HUDEP-2 (cell line): ENCODE measurements at regions not wholly inside any gene's neighbourhood (a gene's known extent, or its start where the extent isn't known, plus 50 kb on each side); places are given as distances from the start of the nearest gene placed in this dataset.
A peak's percentile ranks its signal among the peaks of the same experiment; 100 is the strongest.
"Not testable (repeated sequence)": the region's sequence is repeated elsewhere in the genome, so short reads cannot be mapped to it uniquely, and the experiment has no call there.

Experiments
- DNase-seq, 76 experiments: peaks; one replicate each; lab custom pipeline; 2025; ENCODE audit not compliant: unreplicated experiment in 76 of 76; lab: John Stamatoyannopoulos, UW

DNA sequence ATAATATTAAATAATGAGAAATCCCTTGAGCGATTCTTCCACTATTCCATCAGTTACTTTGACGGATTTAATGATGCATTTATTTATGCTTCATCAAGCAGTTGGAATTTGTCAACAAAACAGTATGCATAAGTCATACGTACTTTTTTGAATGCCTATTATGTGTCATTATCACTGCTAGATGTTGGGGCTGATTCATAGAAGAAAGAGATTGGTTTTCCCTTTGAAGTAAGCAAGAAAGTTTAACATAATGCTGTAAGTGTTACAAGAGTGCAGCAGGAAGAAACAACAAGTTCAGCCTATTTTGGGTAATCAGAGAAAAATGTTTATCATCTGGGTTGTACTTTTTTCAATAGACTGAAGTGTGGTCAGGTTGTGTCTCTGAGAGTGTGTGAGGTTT, 121.2 kb upstream of the RANBP3L start:
- no peak for DNase-seq

- no peak for DNase-seq
Observed at GRCh38 chr5:36423578-36424307, 122.0 kb upstream of the RANBP3L start.

DNA sequence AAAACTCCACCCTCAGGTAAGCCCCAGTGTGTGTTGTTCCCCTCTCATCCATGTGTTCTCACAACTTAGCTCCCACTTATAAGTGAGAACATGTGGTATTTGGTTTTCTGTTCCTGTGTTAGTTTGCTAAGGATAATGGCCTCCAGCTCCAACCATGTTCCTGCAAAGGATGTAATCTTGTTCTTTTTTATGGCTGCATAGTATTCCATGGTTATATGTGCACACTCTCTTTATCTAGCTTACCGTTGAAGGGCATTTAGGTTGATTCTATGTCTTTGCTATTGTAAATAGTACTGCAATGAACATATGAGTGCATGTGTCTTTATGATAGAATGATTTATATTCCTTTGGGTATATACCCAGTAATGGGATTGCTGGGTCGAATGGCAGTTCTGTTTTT, 124.4 kb upstream of the RANBP3L start:
- not testable (repeated sequence) for DNase-seq

- DNase-seq = no peak
Observed at GRCh38 chr5:36435516-36435915, 133.8 kb upstream of the RANBP3L start.

GRCh38 chr5:36436306-36436705, 134.6 kb upstream of the RANBP3L start:
- DNase-seq = no peak

DNA sequence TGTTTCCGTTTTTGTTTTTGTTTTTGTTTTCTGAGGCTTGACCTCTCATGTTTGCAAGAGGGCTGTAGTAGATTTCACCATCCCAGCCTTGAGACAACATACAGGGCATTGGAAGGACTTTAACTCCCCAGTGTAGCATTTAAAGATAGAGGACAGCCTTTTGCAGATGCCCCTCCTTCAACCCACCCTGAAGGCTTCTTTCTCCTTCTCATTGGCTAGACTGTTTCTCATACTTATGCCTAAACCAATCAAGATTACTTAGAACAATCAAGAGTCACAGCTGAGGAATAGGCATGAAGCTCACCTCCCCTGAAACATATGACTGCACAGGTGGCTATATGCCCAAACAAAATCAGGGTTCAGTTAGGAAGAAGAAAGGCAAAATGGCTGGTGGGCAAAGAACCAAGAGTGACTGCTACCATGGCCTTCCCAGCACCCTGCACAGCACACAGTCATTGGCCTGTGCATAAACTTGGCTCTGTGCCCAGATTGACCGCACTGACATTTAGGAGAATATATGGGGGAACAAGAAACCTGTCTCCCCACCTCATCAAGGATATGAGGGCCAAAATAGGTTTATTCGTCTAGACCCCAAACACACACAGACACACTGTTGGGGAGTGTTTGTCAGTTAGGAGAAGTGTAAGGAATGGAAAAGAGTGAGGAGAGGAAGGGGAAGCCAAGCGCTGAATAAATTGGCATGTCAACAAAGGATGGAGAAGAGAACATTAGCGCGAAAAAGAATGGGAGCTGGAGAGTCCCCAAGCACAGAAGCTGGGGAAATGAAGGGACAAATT, 137.3 kb upstream of the RANBP3L start:
- peak in 1 of 76 experiments; percentile 2 for DNase-seq

- DNase-seq = no peak
Observed at GRCh38 chr5:36440300-36440699, 138.6 kb upstream of the RANBP3L start.

- DNase-seq = no peak
Observed at GRCh38 chr5:36441280-36441679, 139.6 kb upstream of the RANBP3L start.

GRCh38 chr5:36442352-36442751, 140.7 kb upstream of the RANBP3L start:
- DNase-seq = peak in 20 of 76 experiments; percentile 3 to 76 (median 32)

- peak in 18 of 76 experiments; percentile 5 to 58 (median 18) for DNase-seq
Observed at GRCh38 chr5:36442796-36443195, 141.1 kb upstream of the RANBP3L start.

- DNase-seq = no peak
Observed at GRCh38 chr5:36443941-36444340, 142.2 kb upstream of the RANBP3L start.

- no peak for DNase-seq
Observed at GRCh38 chr5:36444582-36445418, 143.1 kb upstream of the RANBP3L start.

DNA sequence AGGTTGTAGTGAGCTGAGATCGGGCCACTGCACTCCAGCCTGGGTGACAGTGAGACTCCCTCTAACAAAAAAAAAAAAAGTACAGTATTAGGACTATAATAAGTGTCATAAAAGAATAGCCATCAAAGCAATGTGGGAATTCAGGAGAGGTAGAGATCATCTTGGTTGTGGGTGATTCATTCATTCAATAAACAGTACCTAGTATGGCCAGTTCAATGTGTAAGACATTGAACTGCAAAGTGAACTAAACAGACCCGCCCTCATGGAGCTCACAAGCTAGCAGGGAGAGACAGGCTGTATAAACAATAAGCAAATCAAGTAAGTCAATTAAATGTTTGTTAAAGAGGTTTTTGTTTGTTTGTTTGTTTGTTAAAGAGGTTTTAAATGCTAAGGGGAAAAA, 146.1 kb upstream of the RANBP3L start:
- no peak for DNase-seq

DNA sequence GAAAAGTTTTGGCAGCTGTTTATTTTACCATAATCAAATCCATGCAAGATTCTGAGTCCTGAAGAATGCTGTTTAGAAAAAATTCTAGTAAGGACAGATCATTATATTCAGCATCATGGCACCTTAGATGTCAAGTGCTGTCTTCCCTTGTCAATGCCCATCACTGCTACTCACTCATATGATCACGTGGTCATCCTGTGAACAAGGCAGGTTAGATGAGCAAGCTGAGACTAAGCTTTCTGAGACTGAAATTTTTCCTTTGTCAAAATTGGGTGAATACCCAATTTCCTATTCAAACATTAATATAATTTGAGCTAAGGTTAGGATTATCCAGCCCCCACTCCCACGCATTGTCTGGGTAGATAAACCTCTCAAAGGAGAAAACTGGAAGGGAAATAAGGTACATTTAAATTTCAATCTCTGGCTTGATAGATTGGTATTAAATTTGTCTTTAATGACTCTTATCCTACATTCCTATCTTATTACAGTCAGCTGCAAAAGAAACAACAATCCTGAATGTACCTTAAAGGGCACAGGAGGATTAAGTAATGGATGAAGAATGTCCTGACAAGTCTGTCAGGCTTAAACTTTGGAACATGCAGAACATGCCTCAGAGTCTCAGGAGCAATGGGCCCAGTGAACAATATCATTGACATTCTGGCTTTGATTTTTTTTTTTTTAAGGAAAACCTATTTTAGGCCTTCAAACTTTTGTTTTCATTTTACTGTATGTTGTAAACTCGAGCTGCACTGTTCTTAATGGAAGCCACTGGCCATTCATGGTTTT, 148.7 kb upstream of the RANBP3L start:
- no peak for DNase-seq

GRCh38 chr5:36452424-36453006, 150.8 kb upstream of the RANBP3L start:
- DNase-seq = no peak

- no peak for DNase-seq
Observed at GRCh38 chr5:36457511-36458270, 148.7 kb upstream of the SLC1A3 start.

DNA sequence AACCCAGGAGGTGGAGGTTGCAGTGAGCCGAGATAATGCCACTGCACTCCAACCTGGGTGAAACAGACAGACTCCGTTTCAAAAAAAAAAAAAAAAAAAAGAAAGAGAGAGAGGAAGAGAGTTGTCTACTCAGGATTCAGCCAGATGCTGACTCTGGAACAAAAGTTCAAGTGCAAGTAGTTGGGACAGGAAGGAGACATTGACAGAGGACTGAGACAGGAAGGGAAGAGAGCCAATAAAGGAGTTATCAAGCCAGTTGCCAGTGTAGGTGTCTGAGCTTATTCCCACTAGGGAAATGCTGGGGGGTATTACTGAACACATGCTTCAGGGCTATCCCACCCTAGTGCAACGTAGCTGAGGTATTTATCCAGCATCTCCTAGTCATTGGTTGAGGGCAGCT, 147.7 kb upstream of the SLC1A3 start:
- no peak for DNase-seq

DNA sequence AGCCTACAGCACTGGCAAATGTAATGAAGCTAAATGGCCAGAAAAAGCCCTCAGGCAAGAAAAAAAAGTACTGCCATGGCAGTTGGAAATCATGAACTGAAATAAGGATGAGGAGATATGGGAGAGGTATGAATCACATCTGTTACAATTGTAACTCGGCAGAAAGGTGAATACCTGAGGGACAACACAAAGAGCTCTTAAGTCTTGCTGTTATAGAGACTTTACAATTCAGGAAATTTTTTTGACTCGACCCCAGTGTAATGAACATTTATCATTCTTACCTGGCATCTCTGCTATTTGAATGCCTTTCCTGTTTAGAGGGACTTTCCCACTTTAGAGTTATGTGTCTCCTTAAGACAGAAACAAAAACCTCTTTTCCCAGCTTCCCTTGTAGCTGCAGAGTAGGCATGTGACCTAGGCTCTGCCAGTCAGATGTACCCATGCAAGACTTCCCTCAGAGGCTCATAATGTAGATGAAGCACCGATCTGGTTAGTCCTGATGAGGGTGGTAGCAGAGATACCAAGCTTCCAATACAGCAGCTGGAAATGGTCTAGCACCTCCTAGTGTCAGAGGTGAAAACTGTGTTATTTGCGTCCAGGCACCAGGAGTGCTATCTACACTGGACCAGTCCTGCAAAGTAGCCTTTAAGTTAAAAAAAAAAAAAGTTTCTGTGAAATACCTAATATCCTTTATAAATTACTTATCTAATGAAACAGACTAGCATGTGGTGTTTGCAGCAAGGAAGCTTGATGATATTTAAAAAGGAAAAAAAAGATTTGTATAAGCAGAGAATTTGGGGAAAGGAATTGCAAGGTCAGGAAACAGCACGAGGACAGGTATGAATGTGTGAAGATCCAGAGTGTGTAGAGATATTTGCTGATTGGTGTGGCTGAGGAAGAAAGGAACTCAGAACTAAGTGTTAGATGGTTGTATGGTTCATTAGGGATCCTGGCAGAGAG, 146.9 kb upstream of the SLC1A3 start:
- DNase-seq = peak in 11 of 76 experiments; percentile 1 to 26 (median 7)
